IPS-NIHi7 (cell line): ENCODE measurements at regions not wholly inside any gene's neighbourhood (a gene's known extent, or its start where the extent isn't known, plus 50 kb on each side); places are given as distances from the start of the nearest gene placed in this dataset.

Experiments used
- DNase-seq: peaks from one replicate; pipeline ENCODE4 v3.0.0; 2012; ENCODE audit warnings: mixed read lengths; ENCODE audit errors: extremely low spot score

DNA sequence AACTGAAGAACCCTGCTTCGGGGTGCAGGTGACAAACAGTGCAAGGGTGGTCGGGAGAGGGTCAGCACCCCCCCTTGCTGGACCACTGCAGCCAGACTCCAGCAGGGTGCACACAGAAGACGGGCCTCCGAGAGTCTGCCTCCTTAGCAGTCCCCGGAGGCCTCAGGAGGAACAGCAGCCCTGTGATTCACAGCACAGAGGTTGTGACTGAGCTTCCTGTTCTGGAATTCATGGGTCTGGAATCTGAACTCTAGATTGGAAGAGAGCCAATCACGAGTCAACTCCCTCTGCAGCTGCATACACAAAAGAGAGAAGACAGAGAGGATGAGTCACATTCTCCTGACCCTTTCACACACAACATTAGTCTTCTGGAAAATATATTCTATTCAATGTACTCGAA, 249.0 kb upstream of the OPRM1 start:
- DNase-seq = peak; percentile 16

DNA sequence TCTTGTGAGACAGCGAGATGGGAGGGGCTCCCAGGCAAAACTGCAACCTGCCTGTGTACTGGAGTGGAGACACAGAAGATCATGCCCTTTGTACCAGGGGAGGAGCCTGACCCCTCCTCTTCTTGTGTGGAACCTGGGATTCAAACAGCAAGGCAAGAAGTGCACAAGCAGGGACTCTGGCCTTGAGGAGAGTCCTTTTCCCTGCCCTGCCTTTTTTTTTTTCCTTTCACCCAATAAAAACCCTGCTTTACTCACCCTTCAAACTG, 251.8 kb upstream of the OPRM1 start:
- DNase-seq = no peak

DNA sequence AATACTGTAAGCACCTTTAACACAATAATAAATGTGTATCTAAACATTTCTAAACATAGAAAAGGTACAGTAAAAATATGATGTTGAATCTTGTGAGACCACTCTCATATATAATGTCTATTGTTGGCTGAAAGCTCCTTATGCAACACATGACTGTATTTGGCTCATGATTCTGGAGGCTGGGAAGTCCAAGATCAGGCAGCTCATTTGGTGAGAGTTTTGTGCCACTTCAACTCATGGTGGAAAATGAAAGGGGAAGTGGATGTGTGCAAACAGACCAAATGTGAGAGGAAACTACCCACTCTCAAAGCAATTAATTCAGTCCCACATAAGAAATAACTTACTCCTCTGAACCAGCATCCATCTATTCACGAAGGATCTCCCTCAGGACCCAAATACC, 257.7 kb upstream of the OPRM1 start:
- DNase-seq = no peak

DNA sequence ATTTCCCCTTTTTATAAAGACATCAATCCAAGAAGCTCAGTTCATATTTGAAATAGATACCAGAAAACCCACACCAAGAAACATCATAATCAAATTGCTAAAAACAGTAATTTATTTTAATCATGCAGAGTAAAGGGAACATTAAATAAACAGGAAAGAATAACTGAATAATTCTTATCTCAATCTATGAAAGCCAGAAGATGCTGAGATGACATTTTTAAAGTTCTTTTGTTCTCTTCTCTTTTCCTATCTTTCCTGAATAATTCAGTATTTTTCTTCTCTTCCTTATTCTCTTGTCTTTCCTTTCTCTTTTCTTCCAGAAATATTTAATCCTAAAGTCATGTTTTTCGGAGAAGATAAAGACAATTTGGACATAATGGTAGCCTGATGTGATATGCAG, 259.0 kb upstream of the OPRM1 start:
- DNase-seq = no peak

DNA sequence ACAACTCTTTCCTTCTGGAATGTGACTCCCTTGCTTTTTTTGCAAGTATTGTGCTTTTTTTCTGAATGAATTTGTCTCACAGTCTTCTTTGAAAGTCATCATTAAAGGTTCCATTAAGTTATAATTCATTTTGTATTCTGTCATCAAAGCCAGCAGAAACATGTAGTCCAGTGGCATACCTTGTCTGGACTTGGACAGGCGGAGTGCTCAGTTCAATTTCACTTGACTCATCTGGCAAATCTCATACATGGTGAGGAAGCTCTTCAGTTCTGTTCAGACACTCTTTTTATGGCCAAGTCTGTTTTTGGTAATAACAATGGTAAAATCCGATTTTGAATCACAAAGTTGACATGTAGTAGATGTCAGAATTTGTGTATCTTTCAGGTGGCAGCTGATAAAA, 260.8 kb upstream of the OPRM1 start:
- DNase-seq = no peak

DNA sequence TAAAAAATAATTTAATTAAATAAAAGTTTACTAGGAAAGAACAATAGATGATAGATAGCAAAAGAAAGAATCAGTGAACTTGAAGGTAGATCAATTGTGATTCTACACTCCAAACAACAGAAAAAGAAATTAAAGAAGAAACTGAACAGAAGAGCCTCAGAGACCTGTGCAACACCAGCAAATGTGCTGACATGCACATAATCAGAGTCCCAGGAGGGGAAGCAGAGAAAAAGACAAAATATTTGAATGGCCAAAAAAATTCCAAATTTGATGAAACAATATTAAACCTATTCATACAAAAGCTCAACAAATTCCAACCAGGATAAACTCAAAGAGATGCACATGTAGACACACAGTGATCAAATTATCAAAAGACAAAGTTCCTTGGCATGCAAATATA, 267.5 kb upstream of the OPRM1 start:
- DNase-seq = no peak

DNA sequence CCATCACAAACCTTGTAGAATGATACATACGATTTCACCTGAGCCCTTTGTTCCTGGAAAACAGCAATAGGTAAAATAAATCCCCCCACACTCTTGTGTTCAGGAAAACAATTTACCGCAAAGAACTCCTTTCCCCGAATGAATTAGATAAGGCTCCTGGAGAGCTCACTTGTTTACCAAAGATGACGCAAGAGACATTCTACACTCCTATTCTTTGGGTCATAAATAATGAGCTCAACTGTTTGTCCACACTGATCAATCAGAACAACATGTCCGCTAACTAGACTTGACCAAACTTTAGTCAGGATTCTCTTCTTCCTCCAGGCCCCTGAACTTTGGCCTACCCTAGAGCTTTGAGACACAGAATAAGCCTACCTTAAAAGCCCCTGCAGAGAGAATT, 271.9 kb upstream of the OPRM1 start:
- DNase-seq = no peak

DNA sequence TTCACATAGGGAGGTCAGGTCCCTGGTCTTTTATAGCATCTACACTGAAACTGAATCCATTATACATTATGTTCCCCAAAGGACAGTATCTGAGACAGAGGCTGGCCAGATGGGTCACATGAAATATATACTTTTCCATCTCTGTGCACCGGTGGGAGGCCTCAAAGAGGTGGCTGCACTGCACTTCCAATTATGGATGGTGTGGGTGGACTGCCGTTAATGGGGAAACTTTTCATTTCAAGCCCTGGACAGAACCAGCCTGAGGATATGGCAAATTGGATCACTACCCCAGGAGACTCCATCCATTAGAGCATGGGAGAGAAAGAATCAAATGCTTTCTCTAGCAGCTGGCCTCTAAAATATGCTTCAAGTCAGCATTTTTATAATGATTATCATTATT, 280.5 kb upstream of the OPRM1 start:
- no peak for DNase-seq

DNA sequence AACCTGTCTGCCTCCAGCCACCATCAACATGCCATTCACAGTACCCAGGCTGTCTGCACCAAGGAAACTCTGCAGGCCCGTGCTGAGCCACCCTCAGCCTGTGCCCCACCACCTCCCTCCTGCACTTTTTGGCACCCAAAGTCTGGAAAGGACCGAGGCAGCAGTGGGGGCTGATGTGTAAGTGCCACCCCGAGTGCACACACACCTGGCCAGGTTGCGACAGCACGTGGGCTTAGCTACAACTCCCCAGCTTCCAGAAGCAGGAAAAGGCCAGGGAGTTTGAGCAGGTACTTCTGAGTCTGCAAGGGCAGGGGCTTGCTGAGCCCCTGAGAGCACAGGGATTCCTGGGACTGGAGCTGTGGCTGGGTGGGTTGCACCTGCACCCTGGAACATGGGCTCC, 303.3 kb upstream of the OPRM1 start:
- no peak for DNase-seq

DNA sequence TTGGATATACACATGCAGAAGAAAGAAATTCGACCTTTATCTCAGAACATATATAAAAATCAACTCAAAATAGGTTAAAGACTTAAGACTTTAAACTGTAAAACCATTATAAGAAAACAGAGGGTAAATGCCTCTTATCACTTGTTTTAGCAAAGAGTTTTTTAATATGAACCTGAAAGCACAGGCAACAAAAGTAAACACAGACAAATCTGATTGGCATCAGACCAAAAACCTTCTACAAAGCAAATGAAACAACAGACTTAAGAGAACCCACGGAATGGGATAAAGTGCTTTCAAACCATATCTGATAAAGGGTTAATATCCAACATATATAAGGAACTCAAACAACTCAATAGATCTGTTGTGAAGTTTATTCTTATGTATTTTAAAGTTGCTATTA, 309.9 kb upstream of the OPRM1 start:
- DNase-seq = no peak

DNA sequence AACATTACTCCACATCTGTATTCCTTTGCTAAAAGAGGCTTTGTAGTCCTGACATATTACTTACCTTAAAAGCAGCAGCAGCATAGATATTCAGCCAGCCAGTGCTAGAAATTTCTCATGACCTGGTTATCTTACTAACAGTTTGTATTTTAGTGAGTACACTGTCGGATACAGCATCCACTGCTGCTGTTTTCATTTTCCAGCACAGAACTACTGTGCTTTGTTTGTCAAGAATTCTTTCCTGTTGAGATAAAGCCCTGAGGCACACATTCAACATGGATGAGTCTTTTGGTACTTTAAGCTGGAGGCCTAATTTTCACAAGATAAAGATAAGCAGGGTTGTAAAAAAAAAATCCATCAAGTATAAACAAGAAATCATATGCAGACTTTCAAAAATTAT, 311.2 kb upstream of the OPRM1 start:
- DNase-seq = peak; percentile 8

DNA sequence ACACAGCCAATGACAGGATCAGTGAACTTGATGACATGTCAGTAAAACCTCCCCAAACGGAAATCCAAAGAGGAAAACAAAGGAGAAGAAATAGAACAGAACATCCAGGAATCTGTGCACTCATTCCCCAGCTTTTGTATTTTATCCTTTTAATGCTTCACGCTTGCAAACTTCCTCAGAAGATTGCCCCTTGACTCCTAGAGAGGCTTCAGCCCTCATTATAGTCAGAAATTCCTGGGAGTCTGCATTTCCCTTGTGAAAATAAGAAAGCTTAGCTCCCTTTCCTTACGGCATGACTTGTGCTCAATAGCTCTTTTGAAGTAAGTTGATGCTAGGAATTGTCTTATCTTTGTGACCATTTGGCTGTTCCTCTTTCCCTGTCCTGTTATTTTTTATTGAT, 313.6 kb upstream of the OPRM1 start:
- no peak for DNase-seq

DNA sequence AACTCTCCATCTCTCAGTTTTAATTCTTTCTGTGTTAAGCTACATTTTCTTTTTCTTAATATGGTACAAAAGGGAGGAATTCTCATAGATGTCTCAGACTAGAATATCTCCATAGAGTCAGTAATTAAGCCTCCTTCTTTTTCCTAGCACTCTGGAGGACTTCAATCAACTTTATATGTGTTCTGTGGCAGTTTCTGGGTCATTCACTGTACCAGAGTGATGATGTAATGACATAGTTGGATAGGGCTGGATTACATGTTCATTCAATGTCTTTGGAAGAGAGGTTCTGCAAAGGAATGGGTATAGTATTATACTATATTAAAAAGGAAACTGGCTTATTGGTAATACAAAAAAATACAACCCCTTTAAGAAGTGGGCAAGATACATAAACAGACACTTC, 318.3 kb upstream of the OPRM1 start:
- no peak for DNase-seq

DNA sequence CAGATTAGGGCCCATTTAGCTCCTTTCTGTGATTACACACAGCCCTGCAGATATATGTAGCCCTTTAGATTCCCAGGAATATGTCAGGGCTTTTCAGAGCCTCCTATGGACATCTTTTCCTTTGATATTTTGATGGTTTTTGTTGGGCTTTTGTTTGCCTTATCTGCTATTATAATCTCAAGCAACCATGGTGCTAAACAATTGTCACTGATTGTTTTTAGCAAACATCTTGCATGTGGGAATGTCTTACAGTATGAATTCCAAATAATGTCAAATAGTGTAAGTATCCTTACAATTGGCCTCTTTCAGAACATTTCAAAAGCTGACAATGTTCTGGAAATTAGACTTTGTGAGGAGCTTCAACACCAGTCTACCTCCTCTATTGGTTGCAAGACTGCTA, 333.6 kb upstream of the OPRM1 start:
- DNase-seq = no peak

DNA sequence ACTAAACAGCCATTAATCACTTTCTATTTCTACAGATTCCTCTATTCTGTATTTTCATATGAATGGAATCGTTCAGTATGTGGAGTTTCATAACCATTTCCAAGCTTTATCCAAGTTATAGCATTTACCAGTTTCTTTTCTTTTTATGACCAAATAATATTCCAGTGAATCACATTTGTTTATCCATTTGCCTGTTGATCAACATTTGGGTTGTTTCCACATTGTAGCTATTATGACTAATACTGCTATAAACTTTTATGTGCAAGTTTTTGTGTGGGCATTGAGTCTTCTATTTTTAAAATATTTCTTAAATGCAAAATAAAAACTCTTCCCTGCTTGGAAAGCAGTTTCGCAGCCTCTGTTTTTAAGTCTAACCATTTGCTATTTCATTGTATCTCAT, 336.4 kb upstream of the OPRM1 start:
- DNase-seq = no peak

DNA sequence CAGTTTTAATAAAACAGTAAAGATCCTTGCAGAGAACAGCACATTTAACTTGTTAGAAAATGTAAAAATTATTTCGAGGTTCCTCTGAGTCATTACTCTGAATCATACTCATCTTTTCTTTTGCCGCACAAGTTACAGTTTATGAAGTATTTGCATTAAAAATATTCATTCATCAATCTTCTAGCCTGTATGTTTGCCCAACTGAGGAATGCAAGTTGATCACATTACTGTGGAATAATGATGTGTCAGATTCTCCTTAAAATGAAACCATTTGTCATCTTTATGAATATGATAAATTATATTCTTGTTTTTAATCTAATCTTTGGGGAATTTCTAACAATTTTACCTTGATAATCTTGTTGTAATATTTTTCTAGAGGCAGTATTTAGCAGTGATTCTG, 340.4 kb upstream of the OPRM1 start:
- no peak for DNase-seq

DNA sequence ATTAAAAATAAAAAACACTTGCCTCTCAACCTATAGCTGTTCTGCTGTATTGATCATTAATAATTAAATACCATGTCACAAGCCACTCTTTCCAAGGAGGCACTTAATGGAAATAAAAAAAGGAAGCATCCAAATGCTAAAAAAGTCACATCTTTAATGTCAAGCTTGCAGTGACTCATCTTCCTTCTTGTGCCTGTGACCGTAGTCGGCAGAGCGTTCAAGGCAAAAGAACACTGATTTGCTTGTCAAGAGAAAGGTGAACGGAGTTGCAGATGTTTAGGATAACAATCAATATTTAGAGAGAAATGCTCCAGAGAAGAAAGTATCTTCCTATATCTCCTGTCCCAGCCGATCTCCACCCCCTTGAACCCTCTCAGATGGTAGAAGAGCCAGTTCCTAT, 341.0 kb upstream of the OPRM1 start:
- DNase-seq = no peak

DNA sequence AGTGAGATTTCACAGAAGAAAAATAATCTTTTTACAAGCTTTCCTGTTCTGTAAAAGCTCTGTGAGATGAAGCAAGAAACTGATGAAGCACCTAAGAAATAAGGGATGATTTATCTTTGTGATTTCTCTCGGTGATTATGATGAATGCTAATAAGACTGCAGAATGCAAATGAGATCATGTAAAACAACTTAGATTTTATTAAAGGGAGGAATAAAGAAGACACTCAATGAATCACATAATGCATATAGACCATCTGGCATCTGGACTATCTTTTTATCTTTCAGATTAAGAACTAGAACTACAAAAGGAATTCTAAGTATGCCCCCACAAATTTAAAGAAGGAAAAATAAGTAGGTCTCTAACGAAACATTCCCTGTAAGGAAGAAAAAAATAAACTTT, 361.5 kb upstream of the OPRM1 start:
- no peak for DNase-seq

DNA sequence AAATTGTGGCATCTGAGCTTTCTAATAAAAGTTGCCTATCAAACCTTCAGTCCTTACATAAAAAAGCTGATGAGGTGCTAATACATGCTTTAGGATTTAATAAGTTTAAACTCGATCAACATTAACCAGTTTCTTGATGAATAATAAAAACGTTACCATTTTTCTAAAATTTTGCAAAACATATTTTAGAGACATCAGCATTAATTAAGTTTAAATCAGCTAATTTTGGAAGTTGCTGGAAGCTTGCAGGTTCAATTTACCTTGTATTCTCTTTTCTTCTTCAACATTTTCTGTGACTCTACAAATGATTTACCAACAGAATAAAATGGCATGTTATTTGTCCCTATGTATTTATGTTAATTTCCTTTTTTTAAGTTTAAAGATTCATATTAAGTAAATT, 365.3 kb upstream of the OPRM1 start:
- DNase-seq = no peak

DNA sequence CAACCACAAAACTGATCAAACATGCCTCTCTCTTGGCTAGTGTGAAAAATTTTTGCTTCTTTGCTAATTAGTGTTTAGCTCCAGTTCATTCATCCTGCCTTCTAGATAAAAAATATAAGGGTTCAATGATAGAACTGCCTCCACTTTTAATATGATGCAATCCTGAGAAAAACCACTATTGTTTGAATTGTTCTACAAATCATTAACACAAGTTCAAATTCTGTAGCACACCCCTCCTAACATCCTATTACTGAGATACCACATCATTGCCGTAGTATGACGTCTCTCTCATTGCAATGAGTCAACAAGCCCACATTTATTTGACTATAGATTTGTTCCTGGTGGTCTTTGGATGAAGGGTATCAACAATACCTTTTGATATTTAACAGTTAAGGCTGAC, 365.8 kb upstream of the OPRM1 start:
- DNase-seq = no peak

DNA sequence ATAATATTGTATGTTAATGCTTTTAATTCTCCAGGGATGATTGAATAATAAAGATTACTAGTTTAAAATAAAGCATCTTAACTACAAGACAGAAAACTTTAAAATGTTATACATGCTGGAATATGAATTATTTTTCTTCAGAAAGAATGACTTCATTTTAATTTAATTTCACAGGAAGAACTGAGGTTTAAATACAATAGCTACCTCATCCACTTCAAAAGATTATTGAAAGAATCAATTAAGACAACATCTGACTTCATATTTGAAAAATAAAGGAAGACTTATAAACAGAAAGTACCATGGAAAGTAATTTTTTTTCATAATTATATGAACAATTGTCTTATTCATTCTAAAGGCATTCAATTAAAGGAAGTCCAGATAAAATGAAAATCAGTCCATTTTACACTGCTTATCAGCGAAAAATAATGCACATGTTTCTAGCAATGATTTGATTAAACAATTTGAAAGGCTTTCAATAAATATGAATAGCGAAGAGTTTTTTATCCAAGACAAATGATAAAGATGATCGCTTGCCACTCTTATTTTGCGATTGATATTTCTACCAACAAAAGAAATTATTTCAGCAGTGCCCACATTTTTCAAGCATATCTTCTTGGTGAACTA, 368.5 kb upstream of the OPRM1 start:
- DNase-seq = no peak

DNA sequence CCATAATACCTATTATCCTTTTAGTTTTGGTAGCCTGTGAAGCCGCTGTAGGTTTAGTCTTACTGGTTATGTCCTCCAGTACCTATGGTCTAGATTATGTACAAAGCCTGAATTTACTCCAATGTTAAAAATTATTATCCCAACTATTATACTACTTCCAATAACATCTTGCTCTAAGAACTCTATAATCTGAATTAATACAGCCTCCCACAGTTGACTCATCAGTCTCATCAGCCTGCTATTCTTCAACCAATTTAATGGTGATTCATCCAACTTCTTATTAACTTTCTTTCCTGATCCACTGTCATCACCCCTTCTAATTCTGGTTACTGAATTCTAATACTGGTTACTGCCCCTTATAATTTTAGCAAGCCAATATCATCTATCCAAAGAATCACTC, 370.3 kb upstream of the OPRM1 start:
- DNase-seq = no peak

DNA sequence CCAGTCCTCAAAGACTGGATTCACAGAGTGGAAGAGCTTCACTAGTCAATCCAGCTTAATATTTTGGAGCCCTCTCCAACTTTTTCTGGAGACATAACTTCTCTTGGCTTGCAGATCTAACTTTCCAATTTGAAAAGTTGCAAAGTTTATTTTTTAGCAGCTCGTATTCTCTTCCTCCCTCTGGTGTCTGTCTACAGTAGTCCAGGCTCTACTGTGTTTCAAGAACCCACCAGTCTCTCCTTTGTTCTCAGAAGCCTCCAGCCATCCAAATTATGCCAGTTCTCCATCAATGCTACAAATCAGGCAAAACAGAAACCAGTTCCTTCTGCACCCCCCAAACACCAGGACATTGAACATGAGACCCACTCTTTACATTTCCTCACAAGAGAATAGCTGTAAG, 376.1 kb upstream of the OPRM1 start:
- DNase-seq = no peak

DNA sequence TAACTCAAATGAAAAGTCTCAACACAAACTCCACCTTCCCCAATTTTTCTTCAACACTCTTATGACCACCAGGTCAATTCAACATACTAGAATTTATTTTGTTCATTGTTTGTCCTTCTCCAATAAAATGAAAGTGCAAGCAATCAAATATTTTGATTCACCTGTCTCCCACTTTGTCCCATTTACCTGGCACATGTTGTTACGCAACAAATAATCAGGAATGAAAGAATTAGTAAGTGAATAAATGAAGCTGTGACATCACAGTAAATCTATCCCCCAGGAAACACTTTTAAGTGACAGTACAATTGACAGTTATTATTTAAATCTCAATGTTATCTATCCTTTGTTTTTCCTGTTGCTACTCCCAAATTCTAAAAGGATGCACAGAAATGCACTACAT, 393.7 kb upstream of the OPRM1 start:
- DNase-seq = no peak

DNA sequence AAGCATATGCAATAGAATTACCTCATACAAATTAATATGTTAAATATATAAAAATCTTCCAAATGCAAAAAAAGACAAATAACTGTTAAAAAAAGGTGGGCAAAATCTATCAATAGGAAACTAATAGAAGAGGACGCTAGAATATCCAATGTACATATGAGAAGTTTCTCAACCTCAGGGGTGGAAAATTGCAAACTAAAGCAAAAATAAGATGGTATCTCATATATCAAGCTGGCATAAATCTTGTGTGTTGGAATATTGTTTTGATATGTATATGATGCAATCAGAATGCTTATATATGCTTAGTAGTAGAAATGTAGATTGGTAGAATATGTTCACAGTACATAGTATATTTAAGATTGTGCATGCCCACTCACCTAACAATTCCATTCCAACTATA, 395.0 kb upstream of the OPRM1 start:
- no peak for DNase-seq
